RWPE2 (cell line): ENCODE measurements at regions not wholly inside any gene's neighbourhood (a gene's known extent, or its start where the extent isn't known, plus 50 kb on each side); places are given as distances from the start of the nearest gene placed in this dataset.
"Not testable (repeated sequence)": the region's sequence is repeated elsewhere in the genome, so short reads cannot be mapped to it uniquely, and the experiment has no call there.

ENCODE experiments used
- ATAC-seq: fragments of 200-7000 bp; cut with Tn5 transposase; 3 replicates; pipeline ENCODE4 v1.9.1; 2021; ENCODE audit warnings: low read depth
- DNase-seq: peaks from one replicate; pipeline ENCODE4 v3.0.0-alpha.2; 2020; ENCODE audit warnings: low spot score
- H3K27ac ChIP-seq: fragments of 450-650 bp; 2 replicates; pipeline ENCODE4 v1.5.1; 2017; ENCODE audit warnings: mild to moderate bottlenecking; ENCODE audit not compliant: poor library complexity, severe bottlenecking
- H3K27me3 ChIP-seq: fragments of 250-450 bp; sonication (Bioruptor Pico); 2 replicates; pipeline ENCODE4 v1.5.1; 2021; ENCODE audit warnings: mild to moderate bottlenecking, moderate library complexity; ENCODE audit not compliant: insufficient read depth, poor library complexity, severe bottlenecking
- H3K36me3 ChIP-seq: fragments of 250-450 bp; sonication (Bioruptor Pico); 2 replicates; pipeline ENCODE4 v1.5.1; 2020; ENCODE audit warnings: low read depth, mild to moderate bottlenecking, moderate library complexity
- H3K4me1 ChIP-seq: fragments of 250-450 bp; sonication (Bioruptor Pico); 2 replicates; pipeline ENCODE4 v1.5.1; 2021; ENCODE audit warnings: mild to moderate bottlenecking, moderate library complexity; ENCODE audit not compliant: insufficient read depth, poor library complexity, severe bottlenecking
- H3K4me3 ChIP-seq: fragments of 250-450 bp; sonication (Bioruptor Pico); 2 replicates; pipeline ENCODE4 v1.5.1; 2021; ENCODE audit warnings: mild to moderate bottlenecking, moderate library complexity; ENCODE audit not compliant: severe bottlenecking
- H3K9me3 ChIP-seq: fragments of 250-450 bp; sonication (Bioruptor Pico); 2 replicates; pipeline ENCODE4 v1.5.1; 2021; ENCODE audit warnings: mild to moderate bottlenecking, moderate library complexity; ENCODE audit not compliant: severe bottlenecking
- TF ChIP-seq, protein P1 (sequence below): fragments of 450-650 bp; IDR thresholded peaks from one replicate; pipeline ENCODE4 v1.5.1; 2017; ENCODE audit warnings: mild to moderate bottlenecking, moderate library complexity; ENCODE audit not compliant: poor library complexity, severe bottlenecking

DNA sequence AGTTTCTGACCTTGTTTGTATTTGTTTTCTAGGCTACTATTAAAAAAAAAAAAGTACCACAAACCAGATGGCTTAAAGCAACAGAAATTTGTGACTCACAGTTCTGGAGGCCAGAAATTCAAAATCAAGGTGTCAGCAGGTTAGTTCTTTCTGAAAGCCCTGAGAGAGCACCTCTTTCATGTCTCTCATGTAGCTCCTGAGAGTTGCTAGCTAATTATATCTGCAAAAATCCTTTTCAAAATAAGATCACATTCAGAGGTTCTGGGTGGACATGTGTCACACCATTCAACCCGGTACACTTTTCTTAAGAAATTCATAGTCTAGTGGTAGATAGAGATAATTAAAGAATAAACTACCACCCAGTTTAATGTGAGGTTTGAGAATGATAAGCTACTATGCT lies 888.6 kb downstream of the GRID1 start:
- no peak for ATAC-seq
- DNase-seq = no peak
- no peak overlapping the region for H3K27ac ChIP-seq

DNA sequence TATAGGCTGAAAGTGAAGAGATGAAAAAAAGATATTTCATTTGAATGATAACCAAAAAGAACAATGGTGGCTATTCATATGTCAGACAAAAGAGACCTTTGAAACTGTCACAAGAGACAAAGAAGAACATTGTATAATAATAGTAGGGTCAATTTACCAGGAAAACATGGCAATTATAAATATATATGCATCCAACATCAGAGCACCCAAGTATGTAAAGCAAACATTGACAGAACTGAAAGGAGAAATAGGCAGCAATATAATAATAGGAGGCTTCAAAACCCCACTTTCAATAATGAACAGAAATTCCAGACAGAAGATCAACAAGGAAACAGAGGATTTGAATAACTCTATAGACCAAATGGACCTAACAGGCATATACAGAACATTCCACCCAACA lies 876.2 kb downstream of the GRID1 start:
- no peak for ATAC-seq
- Histone ChIP-seq H3K9me3 (no peaks in the 10 kb centered on the region), H3K36me3 (no peaks in the 10 kb centered on the region), H3K4me3 (no peak overlapping the region), H3K4me1 (no peaks in the 10 kb centered on the region), H3K27ac (no peak overlapping the region), H3K27me3 (no peaks in the 10 kb centered on the region)
- no peak for DNase-seq
- TF ChIP-seq, protein P1, sequence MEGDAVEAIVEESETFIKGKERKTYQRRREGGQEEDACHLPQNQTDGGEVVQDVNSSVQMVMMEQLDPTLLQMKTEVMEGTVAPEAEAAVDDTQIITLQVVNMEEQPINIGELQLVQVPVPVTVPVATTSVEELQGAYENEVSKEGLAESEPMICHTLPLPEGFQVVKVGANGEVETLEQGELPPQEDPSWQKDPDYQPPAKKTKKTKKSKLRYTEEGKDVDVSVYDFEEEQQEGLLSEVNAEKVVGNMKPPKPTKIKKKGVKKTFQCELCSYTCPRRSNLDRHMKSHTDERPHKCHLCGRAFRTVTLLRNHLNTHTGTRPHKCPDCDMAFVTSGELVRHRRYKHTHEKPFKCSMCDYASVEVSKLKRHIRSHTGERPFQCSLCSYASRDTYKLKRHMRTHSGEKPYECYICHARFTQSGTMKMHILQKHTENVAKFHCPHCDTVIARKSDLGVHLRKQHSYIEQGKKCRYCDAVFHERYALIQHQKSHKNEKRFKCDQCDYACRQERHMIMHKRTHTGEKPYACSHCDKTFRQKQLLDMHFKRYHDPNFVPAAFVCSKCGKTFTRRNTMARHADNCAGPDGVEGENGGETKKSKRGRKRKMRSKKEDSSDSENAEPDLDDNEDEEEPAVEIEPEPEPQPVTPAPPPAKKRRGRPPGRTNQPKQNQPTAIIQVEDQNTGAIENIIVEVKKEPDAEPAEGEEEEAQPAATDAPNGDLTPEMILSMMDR = no peak

More for the DNA sequence above, 888.6 kb downstream of the GRID1 start:
- Histone ChIP-seq H3K4me3 (no peak overlapping the region), H3K36me3 (no peaks in the 10 kb centered on the region), H3K27me3 (no peaks in the 10 kb centered on the region), H3K4me1 (no peaks in the 10 kb centered on the region), H3K9me3 (no peaks in the 10 kb centered on the region)
- TF ChIP-seq, protein P1 = no peak

DNA sequence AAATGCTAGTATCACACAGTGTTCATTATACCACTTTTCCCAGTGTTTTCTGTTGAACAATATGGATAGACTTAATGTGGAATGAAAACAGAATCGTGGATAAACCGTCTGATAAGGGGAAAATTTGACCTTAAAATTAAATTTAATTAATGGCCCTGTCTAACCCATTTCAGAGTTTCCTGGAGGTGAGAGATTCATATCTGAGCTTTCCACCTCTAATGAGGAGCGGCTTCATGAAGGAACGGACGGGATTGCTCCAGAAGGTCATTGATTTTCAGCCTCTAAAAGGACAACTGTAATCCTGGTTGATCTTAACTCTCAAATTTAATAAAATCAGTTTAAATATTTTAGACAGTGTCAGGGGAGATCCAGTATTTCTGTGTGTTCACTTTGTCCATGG lies 874.9 kb downstream of the GRID1 start:
- Histone ChIP-seq H3K4me3 (no peak overlapping the region), H3K4me1 (no peaks in the 10 kb centered on the region), H3K27me3 (no peaks in the 10 kb centered on the region), H3K9me3 (no peaks in the 10 kb centered on the region), H3K27ac (no peak overlapping the region), H3K36me3 (no peaks in the 10 kb centered on the region)
- DNase-seq (no peak), ATAC-seq (no peak)
- TF ChIP-seq, protein P1 = no peak

DNA sequence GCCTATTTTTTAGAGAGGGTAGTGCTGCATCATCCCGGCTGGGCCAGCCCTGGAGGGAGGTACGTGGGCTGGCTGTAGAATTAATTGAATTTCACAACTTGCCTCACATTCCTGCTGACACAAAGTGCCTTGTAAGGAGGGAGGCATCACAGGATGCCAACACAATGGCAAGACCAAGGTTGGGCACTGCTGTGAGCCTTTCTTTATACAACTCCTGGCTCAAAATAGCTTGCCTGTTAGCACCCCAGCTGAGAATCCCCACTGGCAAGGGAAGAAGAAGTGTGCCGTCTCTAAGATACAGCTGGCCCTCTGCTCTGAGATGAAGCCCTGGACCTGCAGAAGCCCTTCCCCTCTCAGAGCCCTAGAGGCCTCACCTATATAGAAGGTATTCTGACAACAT lies 873.9 kb downstream of the GRID1 start:
- ATAC-seq (no peak), DNase-seq (no peak)
- H3K4me3 ChIP-seq = no peak overlapping the region
- H3K4me1 ChIP-seq = no peaks in the 10 kb centered on the region
- no peak overlapping the region for H3K27ac ChIP-seq
- no peaks in the 10 kb centered on the region for H3K27me3 ChIP-seq
- TF ChIP-seq, protein P1 = no peak
- H3K36me3 ChIP-seq = no peaks in the 10 kb centered on the region
- H3K9me3 ChIP-seq = no peaks in the 10 kb centered on the region

DNA sequence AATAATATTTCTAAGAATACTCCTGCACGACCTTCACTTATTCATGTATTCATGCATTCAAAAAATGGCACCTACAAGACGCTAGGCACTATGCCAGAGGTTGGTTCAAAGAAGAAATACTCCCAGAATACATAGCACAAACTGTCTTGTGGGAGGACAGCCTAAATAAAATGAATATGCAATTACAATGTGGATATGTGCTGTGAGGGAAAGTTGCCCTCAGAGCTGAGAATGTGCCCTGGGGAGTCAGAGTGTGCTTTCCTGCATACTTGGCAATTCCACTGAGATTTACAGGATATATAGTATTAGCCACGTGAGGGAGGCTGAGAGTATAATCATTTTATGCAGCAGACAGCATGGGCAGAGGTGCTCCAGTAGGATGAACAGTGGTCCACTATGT lies 872.9 kb downstream of the GRID1 start:
- H3K27me3 ChIP-seq = no peaks in the 10 kb centered on the region
- no peak overlapping the region for H3K27ac ChIP-seq
- TF ChIP-seq, protein P1 = no peak
- DNase-seq (no peak), ATAC-seq (no peak)
- no peaks in the 10 kb centered on the region for H3K9me3 ChIP-seq
- H3K4me1 ChIP-seq = no peaks in the 10 kb centered on the region
- H3K36me3 ChIP-seq = no peaks in the 10 kb centered on the region
- H3K4me3 ChIP-seq = no peak overlapping the region

DNA sequence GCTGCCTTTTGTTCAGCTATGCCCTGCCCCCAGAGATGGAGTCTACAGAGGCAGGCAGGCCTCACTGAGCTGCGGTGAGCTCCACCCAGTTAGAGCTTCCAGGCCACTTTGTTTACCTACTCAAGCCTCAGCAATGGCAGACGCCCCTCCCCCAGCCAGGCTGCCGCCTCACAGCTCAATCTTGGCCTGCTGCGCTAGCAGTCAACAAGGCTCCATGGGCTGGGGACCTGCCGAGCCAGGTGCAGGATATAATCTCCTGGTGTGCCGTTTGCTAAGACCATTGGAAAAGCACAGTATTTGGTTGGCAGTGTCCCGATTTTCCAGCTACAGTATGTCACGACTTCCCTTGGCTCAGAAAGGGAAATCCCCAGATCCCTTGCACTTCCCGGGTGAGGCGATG lies 862.0 kb downstream of the GRID1 start:
- not testable (repeated sequence) for H3K27ac ChIP-seq, DNase-seq, H3K36me3 ChIP-seq, H3K4me1 ChIP-seq, H3K9me3 ChIP-seq, H3K27me3 ChIP-seq, H3K4me3 ChIP-seq, ATAC-seq
